GM12878 (cell line): ENCODE measurements at regions not wholly inside any gene's neighbourhood (a gene's known extent, or its start where the extent isn't known, plus 50 kb on each side); places are given as distances from the start of the nearest gene placed in this dataset.

Experiments used
- ATAC-seq: fragments of 200-7000 bp; cut with Tn5 transposase; 3 replicates; pipeline ENCODE4 v1.9.1; 2020; ENCODE audit warnings: mild to moderate bottlenecking, moderate library complexity
- BruUV-seq: library from RNA; stranded (reverse); fragments of 400-500 nt; replicated peaks from 2 replicates; lab custom pipeline; 2021; lab: Mats Ljungman, UMichigan
- CTCF ChIA-PET: fragments of 300-600 bp; sonication (Branson Sonifier 250); formaldehyde crosslinking; extraction: SDS; loops from one replicate; lab custom pipeline; 2021; ENCODE audit warnings: inconsistent platforms; lab: Yijun Ruan, JAX
- POLR2A ChIA-PET: fragments of 350-600 bp; formaldehyde crosslinking; extraction: SDS; loops from one replicate; lab custom pipeline; 2021; ENCODE audit warnings: inconsistent platforms; lab: Charles Lee
- RAD21 ChIA-PET: fragments of 300-600 bp; sonication (Branson Sonifier 250); formaldehyde crosslinking; loops from one replicate; lab custom pipeline; 2023; ENCODE audit warnings: antibody characterized with exemption; ENCODE audit not compliant: unreplicated experiment; lab: Charles Lee
- SMC1A ChIA-PET: fragments of 300-600 bp; sonication (Branson Sonifier 250); formaldehyde crosslinking; loops from one replicate; lab custom pipeline; 2023; ENCODE audit not compliant: unreplicated experiment, uncharacterized antibody; lab: Charles Lee
- DNase-seq: peaks from one replicate; pipeline ENCODE4 v3.0.0-alpha.2; 2011; ENCODE audit warnings: low read depth, low spot score
- FAIRE-seq: peaks from 3 replicates; lab custom pipeline; 2011; peaks lifted over from hg19 to GRCh38; lab: Jason Lieb, UNC
- H2AFZ ChIP-seq: 2 replicates; pipeline ENCODE4 v1.6.0; 2011; ENCODE audit warnings: low read depth, low read length, control low read depth; ENCODE audit not compliant: control insufficient read depth
- H3K27ac ChIP-seq: 2 replicates; pipeline ENCODE4 v1.5.1; 2011; ENCODE audit warnings: control low read depth; ENCODE audit not compliant: control insufficient read depth, insufficient read depth
- H3K27me3 ChIP-seq, 2 experiments: replicated peaks in 1 of 2; 2 replicates each; pipeline versions ENCODE4 v1.6.0 to v1.6.1; 2011; ENCODE audit warnings: low read length in 1 of 2; ENCODE audit not compliant: control insufficient read depth in 2 of 2, insufficient read depth in 2 of 2
- H3K36me3 ChIP-seq, 2 experiments: 2 replicates each; pipeline ENCODE4 v1.5.1; 2011; ENCODE audit warnings: low read length in 1 of 2; ENCODE audit not compliant: control insufficient read depth in 2 of 2, insufficient read depth in 2 of 2
- H3K4me1 ChIP-seq: 2 replicates; pipeline ENCODE4 v1.6.1; 2011; ENCODE audit warnings: mild to moderate bottlenecking, low read length, moderate library complexity, mixed read lengths; ENCODE audit not compliant: control insufficient read depth, insufficient read depth
- H3K4me2 ChIP-seq: 2 replicates; pipeline ENCODE4 v1.6.0; 2011; ENCODE audit warnings: control low read depth; ENCODE audit not compliant: control insufficient read depth, insufficient read depth
- H3K4me3 ChIP-seq: fragments of 200-600 bp; sonication (generic); 2 replicates; pipeline ENCODE4 v1.5.1; 2016
- H3K79me2 ChIP-seq: 2 replicates; pipeline ENCODE4 v1.6.0; 2011; ENCODE audit warnings: low read length; ENCODE audit not compliant: control insufficient read depth, insufficient read depth
- H3K9ac ChIP-seq: 2 replicates; pipeline ENCODE4 v1.8.0; 2011; ENCODE audit warnings: low read length, control low read depth, mixed read lengths; ENCODE audit not compliant: control insufficient read depth, insufficient read depth
- H3K9me3 ChIP-seq: replicated peaks from 3 replicates; pipeline ENCODE4 v1.5.1; 2011; ENCODE audit warnings: mild to moderate bottlenecking, low read length; ENCODE audit not compliant: control insufficient read depth, insufficient read depth
- H4K20me1 ChIP-seq: 2 replicates; pipeline ENCODE4 v1.6.0; 2011; ENCODE audit not compliant: control insufficient read depth, insufficient read depth
- ESRRA ChIP-seq: IDR thresholded peaks from 2 replicates; pipeline ENCODE4 v1.6.1; 2012; ENCODE audit warnings: mild to moderate bottlenecking, low read length, improper control_type of control experiment
- ETV6 ChIP-seq, 2 experiments: fragments of 450-650 bp in 1 of 2; IDR thresholded peaks in 1 of 2; conservative IDR thresholded peaks in 1 of 2; 2 replicates each; pipeline ENCODE4 v1.6.1; 2014; ENCODE audit warnings: antibody characterized with exemption in 1 of 2, borderline replicate concordance in 1 of 2, low read depth in 1 of 2, mild to moderate bottlenecking in 1 of 2, moderate library complexity in 1 of 2
- EZH2 ChIP-seq: IDR thresholded peaks from 2 replicates; pipeline ENCODE4 v1.6.1; 2012; ENCODE audit warnings: low read depth, mild to moderate bottlenecking, control low read depth, inconsistent platforms, low read length, borderline replicate concordance; ENCODE audit not compliant: control insufficient read depth
- GABPA ChIP-seq: IDR thresholded peaks from 2 replicates; pipeline ENCODE4 v1.6.1; 2014; ENCODE audit warnings: antibody characterized with exemption, low read depth, mild to moderate bottlenecking, inconsistent platforms
- IRF4 ChIP-seq: IDR thresholded peaks from 2 replicates; pipeline ENCODE4 v1.6.1; 2011; ENCODE audit warnings: low read depth, low read length
- MTA2 ChIP-seq: fragments of 450-650 bp; IDR thresholded peaks from 2 replicates; pipeline ENCODE4 v1.6.1; 2016; ENCODE audit warnings: low read depth, mild to moderate bottlenecking, moderate library complexity
- NR2C1 ChIP-seq: fragments of 450-650 bp; IDR thresholded peaks from 2 replicates; pipeline ENCODE4 v1.6.1; 2017; ENCODE audit warnings: antibody characterized with exemption, mild to moderate bottlenecking, moderate library complexity
- POU2F2 ChIP-seq: IDR thresholded peaks from 3 replicates; pipeline ENCODE4 v1.6.1; 2011; ENCODE audit warnings: low read depth, mild to moderate bottlenecking, low read length, borderline replicate concordance
- RAD21 ChIP-seq: IDR thresholded peaks from 2 replicates; pipeline ENCODE4 v1.6.1; 2011; ENCODE audit warnings: mild to moderate bottlenecking, low read depth, low read length, moderate library complexity; ENCODE audit not compliant: insufficient read depth
- SUPT20H ChIP-seq: IDR thresholded peaks from 2 replicates; pipeline ENCODE4 v1.6.1; 2011; ENCODE audit warnings: low read depth, mild to moderate bottlenecking, low read length, moderate library complexity, borderline replicate concordance; ENCODE audit not compliant: control insufficient read depth
- TBL1XR1 ChIP-seq: IDR thresholded peaks from 2 replicates; pipeline ENCODE4 v1.6.1; 2012; ENCODE audit warnings: low read depth, low read length, improper control_type of control experiment
- WRNIP1 ChIP-seq: IDR thresholded peaks from 2 replicates; pipeline ENCODE4 v1.6.1; 2011; ENCODE audit warnings: low read depth, low read length, improper control_type of control experiment, borderline replicate concordance
- WGBS: methylation state at CpG from one replicate; pipeline ENCODE4 v1.1.6; 2016; ENCODE audit warnings: low lambda C conversion rate; ENCODE audit not compliant: insufficient replicate concordance, insufficient coverage; ENCODE audit errors: missing lambda C conversion rate; 5-methylcytosine and 5-hydroxymethylcytosine counted together
- in situ Hi-C: fragments of 300-500 bp; cut with MboI; formaldehyde crosslinking; loops from 9 replicates; pipeline ENCODE4 v1.14.3; 2018; ENCODE audit warnings: mixed read lengths
- intact Hi-C: fragments of 100-400 bp; cut with micrococcal nuclease; formaldehyde crosslinking; loops from one replicate; pipeline ENCODE4 v1.14.2; 2022; ENCODE audit not compliant: unreplicated experiment
- TF ChIP-seq, protein P1 (sequence below): IDR thresholded peaks from 2 replicates; pipeline ENCODE4 v1.6.1; 2011; ENCODE audit warnings: borderline replicate concordance, low read depth, mild to moderate bottlenecking, moderate library complexity, mixed read lengths, low read length; ENCODE audit not compliant: insufficient read depth; ENCODE audit errors: extremely low read length
- TF ChIP-seq, protein P2 (sequence below): fragments of 450-650 bp; IDR thresholded peaks from 2 replicates; pipeline ENCODE4 v1.6.1; 2018; ENCODE audit warnings: borderline replicate concordance, mild to moderate bottlenecking; ENCODE audit not compliant: partially characterized antibody
- TF ChIP-seq, protein P3 (sequence below): IDR thresholded peaks from 2 replicates; pipeline ENCODE4 v1.6.1; 2011; ENCODE audit warnings: low read depth, mild to moderate bottlenecking, low read length, moderate library complexity, borderline replicate concordance; ENCODE audit errors: extremely low read depth

DNA sequence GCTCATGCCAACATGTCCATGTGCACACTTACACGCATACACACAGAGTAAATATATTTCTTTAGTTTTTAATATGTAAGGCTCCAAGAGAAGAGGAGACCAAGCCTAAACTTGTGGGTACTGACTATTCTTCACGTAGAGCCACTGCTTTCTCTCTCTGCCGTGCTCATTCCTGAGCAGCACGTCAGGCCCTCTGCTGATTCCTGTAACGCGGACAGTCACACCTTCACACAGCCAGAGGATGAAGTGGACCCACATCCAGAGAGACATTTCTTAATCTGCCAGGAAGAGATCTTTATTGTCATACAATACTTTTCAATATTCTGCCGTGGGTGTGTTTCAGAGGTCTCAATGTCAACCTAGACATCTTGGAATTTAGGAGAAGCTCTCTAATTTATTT, 560.7 kb downstream of the STK39 start:
- no peak for DNase-seq
- ChIA-PET CTCF (no interaction called here), SMC1A (interaction anchor here (0.8 kb wide), 1 partner anchor 11 kb away, joined by 3 read pairs; no protein-coding TSS in a partner anchor), POLR2A (no interaction called here), RAD21 (no interaction called here)
- Histone ChIP-seq H3K36me3 (no peaks in the 10 kb centered on the region), H3K4me2 (no peak overlapping the region), H3K79me2 (no peaks in the 10 kb centered on the region), H3K9ac (no peak overlapping the region), H3K27ac (no peak overlapping the region), H3K9me3 (no peaks in the 10 kb centered on the region), H3K4me1 (no peaks in the 10 kb centered on the region), H3K4me3 (no peak overlapping the region), H2AFZ (no peak overlapping the region), H3K27me3 (no peaks in the 10 kb centered on the region), H4K20me1 (no peaks in the 10 kb centered on the region)
- intact Hi-C loops (no loop called here), in situ Hi-C loops (no loop called here)
- no peak for FAIRE-seq
- 32% methylated on average over 7 of the region's 7 CpGs for WGBS
- no peak for ATAC-seq
- no TSS peak for BruUV-seq
- TF ChIP-seq GABPA (no peak), EZH2 (no peak), RAD21 (no peak), ETV6 (conservative IDR thresholded peaks at IDR 0.05 in 1 of 2, IDR thresholded peaks at IDR 0.05 in 1 of 2; ENCODE audit: borderline replicate concordance in 1 of 2, low read depth in 1 of 2) (no peak), TBL1XR1 (no peak), IRF4 (no peak), SUPT20H (no peak), POU2F2 (no peak), ESRRA (no peak), NR2C1 (no peak), MTA2 (no peak), WRNIP1 (no peak)
- TF ChIP-seq, protein P1, sequence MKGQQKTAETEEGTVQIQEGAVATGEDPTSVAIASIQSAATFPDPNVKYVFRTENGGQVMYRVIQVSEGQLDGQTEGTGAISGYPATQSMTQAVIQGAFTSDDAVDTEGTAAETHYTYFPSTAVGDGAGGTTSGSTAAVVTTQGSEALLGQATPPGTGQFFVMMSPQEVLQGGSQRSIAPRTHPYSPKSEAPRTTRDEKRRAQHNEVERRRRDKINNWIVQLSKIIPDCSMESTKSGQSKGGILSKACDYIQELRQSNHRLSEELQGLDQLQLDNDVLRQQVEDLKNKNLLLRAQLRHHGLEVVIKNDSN, result no peak
- TF ChIP-seq, protein P2, sequence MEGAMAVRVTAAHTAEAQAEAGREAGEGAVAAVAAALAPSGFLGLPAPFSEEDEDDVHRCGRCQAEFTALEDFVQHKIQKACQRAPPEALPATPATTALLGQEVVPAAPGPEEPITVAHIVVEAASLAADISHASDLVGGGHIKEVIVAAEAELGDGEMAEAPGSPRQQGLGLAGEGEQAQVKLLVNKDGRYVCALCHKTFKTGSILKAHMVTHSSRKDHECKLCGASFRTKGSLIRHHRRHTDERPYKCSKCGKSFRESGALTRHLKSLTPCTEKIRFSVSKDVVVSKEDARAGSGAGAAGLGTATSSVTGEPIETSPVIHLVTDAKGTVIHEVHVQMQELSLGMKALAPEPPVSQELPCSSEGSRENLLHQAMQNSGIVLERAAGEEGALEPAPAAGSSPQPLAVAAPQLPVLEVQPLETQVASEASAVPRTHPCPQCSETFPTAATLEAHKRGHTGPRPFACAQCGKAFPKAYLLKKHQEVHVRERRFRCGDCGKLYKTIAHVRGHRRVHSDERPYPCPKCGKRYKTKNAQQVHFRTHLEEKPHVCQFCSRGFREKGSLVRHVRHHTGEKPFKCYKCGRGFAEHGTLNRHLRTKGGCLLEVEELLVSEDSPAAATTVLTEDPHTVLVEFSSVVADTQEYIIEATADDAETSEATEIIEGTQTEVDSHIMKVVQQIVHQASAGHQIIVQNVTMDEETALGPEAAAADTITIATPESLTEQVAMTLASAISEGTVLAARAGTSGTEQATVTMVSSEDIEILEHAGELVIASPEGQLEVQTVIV, result no peak
- TF ChIP-seq, protein P3, sequence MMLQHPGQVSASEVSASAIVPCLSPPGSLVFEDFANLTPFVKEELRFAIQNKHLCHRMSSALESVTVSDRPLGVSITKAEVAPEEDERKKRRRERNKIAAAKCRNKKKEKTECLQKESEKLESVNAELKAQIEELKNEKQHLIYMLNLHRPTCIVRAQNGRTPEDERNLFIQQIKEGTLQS, result no peak
